SK-N-MC (cell line): ENCODE measurements at regions not wholly inside any gene's neighbourhood (a gene's known extent, or its start where the extent isn't known, plus 50 kb on each side); places are given as distances from the start of the nearest gene placed in this dataset.

Source experiments
- EZH2 ChIP-seq: fragments of 200-600 bp; sonication (generic); IDR thresholded peaks from one replicate; pipeline ENCODE4 v1.6.1; 2017; ENCODE audit warnings: antibody characterized with exemption
- FOXP2 ChIP-seq: optimal IDR thresholded peaks from 2 replicates; pipeline ENCODE3; 2011; ENCODE audit warnings: mild to moderate bottlenecking, moderate library complexity; ENCODE audit not compliant: insufficient read depth; ENCODE audit errors: extremely low read length, control extremely low read depth

DNA sequence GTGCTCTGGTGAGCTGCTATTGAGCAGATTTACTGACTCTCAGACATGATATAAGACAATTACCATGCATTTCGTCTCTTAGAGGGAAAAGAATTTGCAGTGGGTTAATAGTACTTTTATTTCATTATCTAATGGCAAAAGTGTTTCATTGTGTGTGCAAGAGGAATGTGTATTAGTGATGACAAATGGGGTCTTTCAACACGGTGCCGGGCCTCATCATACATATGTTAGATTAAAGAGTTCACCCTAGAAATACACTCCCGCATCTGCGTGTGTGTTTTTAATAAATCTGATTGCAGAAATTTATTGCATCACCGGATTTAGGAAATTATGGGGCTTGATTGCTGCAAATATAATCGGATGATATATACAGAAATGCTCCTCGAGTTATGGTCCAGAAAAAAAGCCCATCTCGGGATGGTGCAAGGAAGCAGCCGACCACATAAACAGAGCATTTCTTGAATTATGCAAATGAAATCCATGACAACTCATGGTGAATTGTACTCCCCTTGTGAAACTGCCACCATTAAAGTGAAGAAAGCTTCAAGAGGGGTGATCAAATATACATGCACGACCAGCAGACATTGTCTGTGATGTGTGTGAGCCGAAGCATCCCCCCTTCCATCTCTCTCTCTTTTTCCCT is 156.0 kb downstream of the PHETA1 start:
- TF ChIP-seq FOXP2 (no peak), EZH2 (no peak)
